Breast epithelium (tissue), 4 donors: ENCODE measurements at regions not wholly inside any gene's neighbourhood (a gene's known extent, or its start where the extent isn't known, plus 50 kb on each side); places are given as distances from the start of the nearest gene placed in this dataset.

Experiments
- DNase-seq, 2 donors: peaks; one replicate each; pipeline ENCODE4 v3.0.0-alpha.2; 2019; ENCODE audit warnings: low spot score in 2 of 2
- H3K27ac ChIP-seq, 2 donors: fragments of 200-600 bp; sonication (generic) in 1 of 2; one replicate each; pipeline ENCODE4 v1.5.1; 2016 to 2019; ENCODE audit warnings: mild to moderate bottlenecking in 1 of 2
- H3K27me3 ChIP-seq, 2 donors: fragments of 200-600 bp; sonication (generic) in 1 of 2; one replicate each; pipeline versions ENCODE4 v1.5.1 to v1.6.0; 2017 to 2019; ENCODE audit warnings: control low read depth in 1 of 2, mild to moderate bottlenecking in 1 of 2
- H3K36me3 ChIP-seq: fragments of 200-600 bp; one replicate; pipeline ENCODE4 v1.5.1; 2019
- H3K4me1 ChIP-seq, 2 donors: fragments of 200-600 bp; sonication (generic); one replicate each; pipeline ENCODE4 v1.5.1; 2016 to 2019; ENCODE audit warnings: control low read depth in 1 of 2
- H3K4me3 ChIP-seq, 3 donors: fragments of 200-600 bp; sonication (generic); 1 replicate in 2 of 3; 2 replicates in 1 of 3; pipeline ENCODE4 v1.5.1; 2016 to 2019; ENCODE audit warnings: mild to moderate bottlenecking in 3 of 3, moderate library complexity in 2 of 3
- H3K9me3 ChIP-seq, 2 donors: fragments of 200-600 bp; sonication (generic) in 1 of 2; one replicate each; pipeline ENCODE4 v1.5.1; 2016 to 2019; ENCODE audit warnings: control low read depth in 1 of 2
- CTCF ChIP-seq, 3 donors: fragments of 450-650 bp; IDR thresholded peaks; one replicate each; pipeline ENCODE4 v1.5.1; 2016 to 2017; ENCODE audit warnings: antibody characterized with exemption in 3 of 3, mild to moderate bottlenecking in 3 of 3, moderate library complexity in 3 of 3
- POLR2A ChIP-seq: fragments of 450-650 bp; IDR thresholded peaks from one replicate; pipeline ENCODE4 v1.6.1; 2016; ENCODE audit warnings: antibody characterized with exemption, mild to moderate bottlenecking, moderate library complexity
- POLR2AphosphoS5 ChIP-seq, 3 donors: sonication (generic); formaldehyde crosslinking; IDR thresholded peaks; one replicate each; pipeline ENCODE4 v1.6.1; 2017; ENCODE audit warnings: antibody characterized with exemption in 3 of 3
- intact Hi-C: fragments of 100-400 bp; cut with DNase I; formaldehyde crosslinking; loops from one replicate; pipeline ENCODE4 v1.15.1; 2023; ENCODE audit warnings: low total_unique reads

- TF ChIP-seq CTCF (IDR thresholded peaks at IDR 0.05), result no peak
- no peak for TF ChIP-seq POLR2AphosphoS5 (IDR thresholded peaks at IDR 0.05)
- no peak for TF ChIP-seq POLR2A
- Histone ChIP-seq H3K4me3 (no peak overlapping the region), H3K4me1 (no peaks in the 10 kb centered on the region), H3K9me3 (no peaks in the 10 kb centered on the region), H3K36me3 (no peaks in the 10 kb centered on the region), H3K27me3 (no peaks in the 10 kb centered on the region), H3K27ac (no peak overlapping the region)
- intact Hi-C loops, result no loop called here
- no peak for DNase-seq
Observed at GRCh38 chr3:83122774-83123350, 1361.4 kb upstream of the GBE1 start.

- Histone ChIP-seq H3K9me3 (no peaks in the 10 kb centered on the region), H3K27me3 (no peaks in the 10 kb centered on the region), H3K36me3 (no peaks in the 10 kb centered on the region), H3K4me3 (no peak overlapping the region), H3K27ac (no peak overlapping the region), H3K4me1 (no peaks in the 10 kb centered on the region)
- no peak for DNase-seq
- no peak for TF ChIP-seq CTCF (IDR thresholded peaks at IDR 0.05)
- no peak for TF ChIP-seq POLR2A
- no peak for TF ChIP-seq POLR2AphosphoS5 (IDR thresholded peaks at IDR 0.05)
- intact Hi-C loops, result no loop called here
Observed at GRCh38 chr3:83093222-83093572, 1331.8 kb upstream of the GBE1 start.

GRCh38 chr3:83092521-83093221 is 1331.2 kb upstream of the GBE1 start:
- no peak overlapping the region for H3K27ac ChIP-seq
- H3K36me3 ChIP-seq, result no peaks in the 10 kb centered on the region
- H3K27me3 ChIP-seq, result no peaks in the 10 kb centered on the region
- intact Hi-C loops, result no loop called here
- no peaks in the 10 kb centered on the region for H3K4me1 ChIP-seq
- no peak for TF ChIP-seq POLR2AphosphoS5 (IDR thresholded peaks at IDR 0.05)
- TF ChIP-seq POLR2A, result no peak
- no peak for TF ChIP-seq CTCF (IDR thresholded peaks at IDR 0.05)
- no peak overlapping the region for H3K4me3 ChIP-seq
- no peaks in the 10 kb centered on the region for H3K9me3 ChIP-seq
- no peak for DNase-seq

GRCh38 chr3:83076041-83076440 is 1314.6 kb upstream of the GBE1 start:
- Histone ChIP-seq H3K36me3 (no peaks in the 10 kb centered on the region), H3K9me3 (no peaks in the 10 kb centered on the region), H3K27ac (no peak overlapping the region), H3K4me3 (no peak overlapping the region), H3K27me3 (no peaks in the 10 kb centered on the region), H3K4me1 (no peaks in the 10 kb centered on the region)
- TF ChIP-seq CTCF (IDR thresholded peaks at IDR 0.05), result no peak
- no peak for TF ChIP-seq POLR2A
- TF ChIP-seq POLR2AphosphoS5 (IDR thresholded peaks at IDR 0.05), result no peak
- intact Hi-C loops, result no loop called here
- no peak for DNase-seq

GRCh38 chr3:83074485-83074884 is 1313.0 kb upstream of the GBE1 start:
- intact Hi-C loops, result no loop called here
- H3K9me3 ChIP-seq, result no peaks in the 10 kb centered on the region
- TF ChIP-seq POLR2AphosphoS5 (IDR thresholded peaks at IDR 0.05) (no peak), CTCF (IDR thresholded peaks at IDR 0.05) (no peak), POLR2A (no peak)
- no peaks in the 10 kb centered on the region for H3K27me3 ChIP-seq
- H3K36me3 ChIP-seq, result no peaks in the 10 kb centered on the region
- H3K4me3 ChIP-seq, result no peak overlapping the region
- no peak overlapping the region for H3K27ac ChIP-seq
- no peaks in the 10 kb centered on the region for H3K4me1 ChIP-seq
- no peak for DNase-seq
